Skin of body (tissue), 1 donor: ENCODE measurements at regions not wholly inside any gene's neighbourhood (a gene's known extent, or its start where the extent isn't known, plus 50 kb on each side); places are given as distances from the start of the nearest gene placed in this dataset.
"Not testable (repeated sequence)": the region's sequence is repeated elsewhere in the genome, so short reads cannot be mapped to it uniquely, and the experiment has no call there.

Experiments used
- DNase-seq: peaks from one replicate; lab custom pipeline; 2025; lab: John Stamatoyannopoulos, UW

- DNase-seq: no peak
Observed at GRCh38 chr5:15023846-15024245, 152.3 kb upstream of the ANKH start.

- DNase-seq: no peak
Observed at GRCh38 chr5:15023266-15023665, 151.7 kb upstream of the ANKH start.

- peak; percentile 54 for DNase-seq
Observed at GRCh38 chr5:15021266-15022046, 149.9 kb upstream of the ANKH start.

GRCh38 chr5:15020736-15021135 is 149.2 kb upstream of the ANKH start:
- no peak for DNase-seq

GRCh38 chr5:15014809-15015208 is 143.2 kb upstream of the ANKH start:
- no peak for DNase-seq

- peak; percentile 37 for DNase-seq
Observed at GRCh38 chr5:15013654-15014463, 142.3 kb upstream of the ANKH start.

- DNase-seq: no peak
Observed at GRCh38 chr5:15012061-15012460, 140.5 kb upstream of the ANKH start.

GRCh38 chr5:15010936-15011335 is 139.4 kb upstream of the ANKH start:
- no peak for DNase-seq

GRCh38 chr5:15009420-15009819 is 137.8 kb upstream of the ANKH start:
- DNase-seq: no peak

GRCh38 chr5:15008921-15009320 is 137.3 kb upstream of the ANKH start:
- no peak for DNase-seq

GRCh38 chr5:15008476-15008875 is 136.9 kb upstream of the ANKH start:
- DNase-seq: peak; percentile 27

- no peak for DNase-seq
Observed at GRCh38 chr5:15007646-15008045, 136.1 kb upstream of the ANKH start.

- DNase-seq: no peak
Observed at GRCh38 chr5:15004506-15004905, 132.9 kb upstream of the ANKH start.

- peak; percentile 50 for DNase-seq
Observed at GRCh38 chr5:15003511-15003920, 131.9 kb upstream of the ANKH start.

- no peak for DNase-seq
Observed at GRCh38 chr5:15002791-15003190, 131.2 kb upstream of the ANKH start.

GRCh38 chr5:15002173-15002572 is 130.6 kb upstream of the ANKH start:
- DNase-seq: no peak

GRCh38 chr5:15001517-15001916 is 129.9 kb upstream of the ANKH start:
- no peak for DNase-seq

GRCh38 chr5:14998491-14998890 is 126.9 kb upstream of the ANKH start:
- no peak for DNase-seq

- no peak for DNase-seq
Observed at GRCh38 chr5:14996997-14997396, 125.4 kb upstream of the ANKH start.

- no peak for DNase-seq
Observed at GRCh38 chr5:14995229-14995628, 123.7 kb upstream of the ANKH start.

- not testable (repeated sequence) for DNase-seq
Observed at GRCh38 chr5:14993459-14994133, 122.0 kb upstream of the ANKH start.
